Endothelial cell (in vitro differentiated cells): ENCODE measurements at regions not wholly inside any gene's neighbourhood (a gene's known extent, or its start where the extent isn't known, plus 50 kb on each side); places are given as distances from the start of the nearest gene placed in this dataset.
A peak's percentile ranks its signal among the peaks of the same experiment; 100 is the strongest.

Experiments used
- DNase-seq: peaks from one replicate; pipeline ENCODE4 v3.0.0; 2021; ENCODE audit warnings: low spot score
- H3K27ac Mint-ChIP-seq: one replicate; pipeline ENCODE4 v1.8.0; 2021; ENCODE audit warnings: mixed read lengths, inconsistent platforms; ENCODE audit not compliant: unreplicated experiment
- H3K27me3 Mint-ChIP-seq: one replicate; pipeline ENCODE4 v1.8.0; 2021; ENCODE audit warnings: mild to moderate bottlenecking, moderate library complexity, mixed read lengths, inconsistent platforms; ENCODE audit not compliant: unreplicated experiment
- H3K36me3 Mint-ChIP-seq: one replicate; pipeline ENCODE4 v1.8.0; 2021; ENCODE audit warnings: mild to moderate bottlenecking, low read depth, mixed read lengths, inconsistent platforms; ENCODE audit not compliant: unreplicated experiment
- H3K4me1 Mint-ChIP-seq: one replicate; pipeline ENCODE4 v1.8.0; 2021; ENCODE audit warnings: mild to moderate bottlenecking, mixed read lengths, inconsistent platforms; ENCODE audit not compliant: unreplicated experiment
- H3K4me3 Mint-ChIP-seq: one replicate; pipeline ENCODE4 v1.8.0; 2021; ENCODE audit warnings: mild to moderate bottlenecking, mixed read lengths, inconsistent platforms; ENCODE audit not compliant: unreplicated experiment
- H3K9me3 Mint-ChIP-seq: one replicate; pipeline ENCODE4 v1.8.0; 2021; ENCODE audit warnings: mixed read lengths, inconsistent platforms; ENCODE audit not compliant: unreplicated experiment
- TF ChIP-seq, protein P1 (sequence below): fragments of 200-600 bp; sonication (generic); IDR thresholded peaks from one replicate; pipeline ENCODE4 v1.5.0; 2021; ENCODE audit warnings: antibody characterized with exemption; ENCODE audit not compliant: unreplicated experiment

DNA sequence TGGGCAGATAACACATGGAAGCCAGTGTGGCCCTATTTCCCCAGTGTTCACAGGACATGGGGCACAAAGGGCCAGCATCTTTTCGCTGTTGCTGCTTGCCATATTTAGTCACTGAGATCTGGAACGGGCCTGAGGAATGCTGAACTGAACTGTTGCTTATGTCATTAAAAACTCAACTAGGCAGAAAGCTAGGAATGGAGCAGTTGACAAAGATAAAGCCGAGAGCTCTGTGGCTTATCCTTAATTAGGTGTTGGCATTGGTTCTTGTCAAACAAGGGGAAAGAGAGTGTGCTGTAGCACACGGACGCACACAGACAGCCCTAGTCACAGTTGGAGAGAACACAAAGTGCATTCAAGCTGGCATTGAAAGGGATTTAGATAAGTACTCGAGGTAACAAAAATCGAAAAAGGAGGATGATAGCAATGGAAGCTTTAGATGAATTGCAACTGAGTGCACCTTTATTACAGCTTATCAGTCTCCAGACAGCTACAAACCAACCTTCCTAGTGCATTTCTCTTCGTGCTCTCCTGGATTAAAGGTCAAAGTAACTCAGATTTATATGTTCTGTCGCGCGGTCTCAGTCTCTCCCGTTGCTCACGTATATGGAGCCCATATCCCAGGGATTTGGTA, 450.2 kb upstream of the ZNF608 start:
- Mint-ChIP-seq H3K27me3 (peaks cover 2% of the 10 kb centered on the region), H3K4me1 (peaks cover 2% of the 10 kb centered on the region), H3K9me3 (no peaks in the 10 kb centered on the region), H3K36me3 (no peaks in the 10 kb centered on the region), H3K4me3 (no peak overlapping the region), H3K27ac (no peak overlapping the region)
- no peak for DNase-seq
- TF ChIP-seq, protein P1, sequence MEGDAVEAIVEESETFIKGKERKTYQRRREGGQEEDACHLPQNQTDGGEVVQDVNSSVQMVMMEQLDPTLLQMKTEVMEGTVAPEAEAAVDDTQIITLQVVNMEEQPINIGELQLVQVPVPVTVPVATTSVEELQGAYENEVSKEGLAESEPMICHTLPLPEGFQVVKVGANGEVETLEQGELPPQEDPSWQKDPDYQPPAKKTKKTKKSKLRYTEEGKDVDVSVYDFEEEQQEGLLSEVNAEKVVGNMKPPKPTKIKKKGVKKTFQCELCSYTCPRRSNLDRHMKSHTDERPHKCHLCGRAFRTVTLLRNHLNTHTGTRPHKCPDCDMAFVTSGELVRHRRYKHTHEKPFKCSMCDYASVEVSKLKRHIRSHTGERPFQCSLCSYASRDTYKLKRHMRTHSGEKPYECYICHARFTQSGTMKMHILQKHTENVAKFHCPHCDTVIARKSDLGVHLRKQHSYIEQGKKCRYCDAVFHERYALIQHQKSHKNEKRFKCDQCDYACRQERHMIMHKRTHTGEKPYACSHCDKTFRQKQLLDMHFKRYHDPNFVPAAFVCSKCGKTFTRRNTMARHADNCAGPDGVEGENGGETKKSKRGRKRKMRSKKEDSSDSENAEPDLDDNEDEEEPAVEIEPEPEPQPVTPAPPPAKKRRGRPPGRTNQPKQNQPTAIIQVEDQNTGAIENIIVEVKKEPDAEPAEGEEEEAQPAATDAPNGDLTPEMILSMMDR = no peak

DNA sequence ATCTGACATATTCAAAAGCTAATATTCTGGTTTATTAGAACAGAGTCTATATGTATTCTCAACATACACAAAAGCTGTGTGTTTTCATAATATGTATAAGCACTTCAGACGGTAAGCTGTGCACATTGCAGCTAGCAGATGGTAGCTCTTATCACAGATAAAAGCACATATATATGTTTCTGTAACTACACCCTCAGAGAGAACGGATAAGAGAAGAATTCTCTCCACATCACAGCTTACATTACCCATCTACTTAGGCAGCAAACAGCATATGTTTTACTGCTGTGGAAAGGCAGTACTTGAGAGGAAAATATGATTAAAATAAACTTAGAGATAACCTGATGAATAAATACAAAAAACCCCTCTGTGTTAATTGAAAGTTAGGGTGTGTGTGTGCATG, 450.9 kb upstream of the ZNF608 start:
- Mint-ChIP-seq H3K4me3 (no peak overlapping the region), H3K27ac (no peak overlapping the region), H3K9me3 (no peaks in the 10 kb centered on the region), H3K36me3 (no peaks in the 10 kb centered on the region), H3K4me1 (peaks cover 2% of the 10 kb centered on the region), H3K27me3 (no peaks in the 10 kb centered on the region)
- no peak for DNase-seq
- TF ChIP-seq, protein P1 = no peak

DNA sequence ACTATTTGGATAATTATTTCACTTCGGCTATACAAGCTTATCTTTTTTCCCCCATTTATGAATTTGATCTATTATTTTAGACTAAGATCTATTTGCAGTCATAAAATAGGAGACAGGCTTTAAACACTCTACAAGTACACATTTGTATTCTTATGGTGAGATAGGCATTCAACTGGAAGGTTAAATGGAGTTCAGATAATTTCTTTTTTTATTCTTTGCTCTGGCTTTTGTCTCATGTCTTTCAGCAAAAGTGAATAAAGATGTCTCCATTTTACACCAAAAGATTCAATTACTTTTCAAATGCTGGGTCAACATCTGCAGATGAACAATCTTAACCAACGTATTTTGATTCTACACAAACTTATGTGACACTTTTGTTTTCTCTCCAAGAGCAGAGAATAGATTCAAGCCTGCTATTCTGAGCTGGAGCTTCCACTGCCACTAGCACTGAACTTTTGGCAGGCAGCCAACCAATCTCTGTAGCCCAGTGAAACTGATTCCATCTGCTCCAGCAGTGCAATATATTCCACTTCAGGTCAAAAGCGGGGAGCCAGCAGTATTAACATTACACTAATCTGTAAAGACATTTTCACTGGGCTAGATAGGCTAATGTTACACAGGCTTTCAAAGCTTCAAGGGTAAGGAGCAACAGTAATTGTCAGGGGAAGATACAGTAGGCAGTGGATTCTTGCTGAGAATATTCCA, 452.0 kb upstream of the ZNF608 start:
- DNase-seq = peak; percentile 20
- Mint-ChIP-seq H3K9me3 (no peaks in the 10 kb centered on the region), H3K27ac (no peak overlapping the region), H3K36me3 (no peaks in the 10 kb centered on the region), H3K4me1 (peaks cover 2% of the 10 kb centered on the region), H3K27me3 (no peaks in the 10 kb centered on the region), H3K4me3 (no peak overlapping the region)
- TF ChIP-seq, protein P1 = no peak

DNA sequence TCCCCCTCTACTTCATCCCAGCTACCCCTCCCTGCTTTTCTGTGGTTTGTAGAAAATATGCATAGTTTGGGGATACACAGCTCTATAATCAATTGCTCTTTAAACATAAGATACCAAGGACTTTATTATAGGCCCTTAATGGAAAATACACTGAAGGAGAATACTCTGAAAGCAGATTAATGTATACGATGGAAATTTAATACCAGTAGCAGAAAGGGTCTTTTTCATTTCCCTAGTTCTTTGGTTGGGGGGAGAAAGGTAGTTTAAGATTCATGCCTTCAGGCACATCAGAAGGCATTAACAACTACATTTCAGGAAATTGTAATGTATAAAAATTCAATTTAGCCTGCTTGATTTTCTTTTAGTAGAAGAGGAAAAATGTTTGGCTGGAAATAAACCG, 452.9 kb upstream of the ZNF608 start:
- DNase-seq = no peak
- TF ChIP-seq, protein P1 = no peak
- no peak overlapping the region for H3K4me3 Mint-ChIP-seq
- no peak overlapping the region for H3K27ac Mint-ChIP-seq
- no peaks in the 10 kb centered on the region for H3K27me3 Mint-ChIP-seq
- peaks cover 2% of the 10 kb centered on the region for H3K4me1 Mint-ChIP-seq
- no peaks in the 10 kb centered on the region for H3K9me3 Mint-ChIP-seq
- no peaks in the 10 kb centered on the region for H3K36me3 Mint-ChIP-seq
